ENCODE measurements at regions not wholly inside any gene's neighbourhood (a gene's known extent, or its start where the extent isn't known, plus 50 kb on each side); places are given as distances from the start of the nearest gene placed in this dataset.

DNA sequence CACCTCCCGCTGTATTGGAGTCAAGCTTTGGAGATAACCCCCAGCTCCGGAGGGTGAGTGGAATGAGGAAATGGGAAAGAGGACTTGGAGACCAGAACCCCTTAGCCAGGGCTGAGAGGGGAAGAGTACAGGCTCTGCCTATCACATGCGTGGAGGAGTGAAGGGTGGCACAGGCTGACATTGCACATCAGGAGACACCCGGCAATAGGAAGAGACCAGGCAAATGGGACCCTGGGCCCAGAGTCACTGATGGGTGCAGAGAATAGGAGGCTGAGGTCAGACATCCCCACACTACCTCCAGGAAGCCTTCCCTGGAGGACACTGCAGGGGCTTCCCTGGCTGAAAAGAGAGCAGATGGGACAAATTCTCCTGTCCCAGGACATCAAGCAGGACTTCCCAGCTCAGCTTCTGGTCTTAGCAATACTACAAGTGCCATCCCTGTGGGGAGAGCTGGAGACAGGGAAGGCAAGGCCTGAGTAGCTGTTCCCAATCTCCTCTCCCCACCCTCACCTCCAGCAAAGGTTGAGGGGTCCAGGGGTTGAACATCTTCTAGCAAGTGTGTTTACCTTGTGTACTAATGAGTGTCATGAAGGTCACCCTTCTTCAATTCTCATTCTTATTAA, 160.7 kb downstream of the BUD13 start:
- WGBS (ENCODE audit: insufficient coverage) = no CpG with 5 or more reads among the region's 4 CpGs
- no peaks in the 10 kb centered on the region for H3K4me1 Mint-ChIP-seq
- Histone ChIP-seq H3K4me1 (ENCODE audit: control insufficient read depth in 1 of 2, insufficient read depth in 2 of 2, low read length in 2 of 2) (no peaks in the 10 kb centered on the region), H3K27me3 (ENCODE audit: control insufficient read depth in 2 of 2, insufficient read depth in 2 of 2, low read length in 2 of 2) (no peaks in the 10 kb centered on the region), H3K9ac (ENCODE audit: insufficient read depth, low read length, poor library complexity, severe bottlenecking) (no peak overlapping the region), H4K20me1 (ENCODE audit: insufficient read depth, low read length) (no peaks in the 10 kb centered on the region), H3K4me3 (replicated peaks in 1 of 3; ENCODE audit: low read depth in 2 of 3, low read length in 3 of 3) (no peak overlapping the region), H3K27ac (ENCODE audit: low read depth in 1 of 2, low read length in 2 of 2) (no peak overlapping the region), H3K36me3 (replicated peaks in 1 of 2; ENCODE audit: control insufficient read depth in 1 of 2, insufficient read depth in 2 of 2, low read length in 2 of 2) (no peaks in the 10 kb centered on the region), H2AFZ (ENCODE audit: insufficient read depth, low read depth, low read length, poor library complexity, severe bottlenecking) (no peak overlapping the region), H3K4me2 (replicated peaks; ENCODE audit: extremely low read depth, low read length, poor library complexity, severe bottlenecking) (no peak overlapping the region), H3K9me3 (replicated peaks in 1 of 2; ENCODE audit: control insufficient read depth in 1 of 2, insufficient read depth in 1 of 2, low read length in 2 of 2) (no peaks in the 10 kb centered on the region), H3K79me2 (ENCODE audit: insufficient read depth, low read length) (no peaks in the 10 kb centered on the region)
- intact Hi-C loops (cut with micrococcal nuclease) = no loop called here
- TF ChIP-seq, protein P1, sequence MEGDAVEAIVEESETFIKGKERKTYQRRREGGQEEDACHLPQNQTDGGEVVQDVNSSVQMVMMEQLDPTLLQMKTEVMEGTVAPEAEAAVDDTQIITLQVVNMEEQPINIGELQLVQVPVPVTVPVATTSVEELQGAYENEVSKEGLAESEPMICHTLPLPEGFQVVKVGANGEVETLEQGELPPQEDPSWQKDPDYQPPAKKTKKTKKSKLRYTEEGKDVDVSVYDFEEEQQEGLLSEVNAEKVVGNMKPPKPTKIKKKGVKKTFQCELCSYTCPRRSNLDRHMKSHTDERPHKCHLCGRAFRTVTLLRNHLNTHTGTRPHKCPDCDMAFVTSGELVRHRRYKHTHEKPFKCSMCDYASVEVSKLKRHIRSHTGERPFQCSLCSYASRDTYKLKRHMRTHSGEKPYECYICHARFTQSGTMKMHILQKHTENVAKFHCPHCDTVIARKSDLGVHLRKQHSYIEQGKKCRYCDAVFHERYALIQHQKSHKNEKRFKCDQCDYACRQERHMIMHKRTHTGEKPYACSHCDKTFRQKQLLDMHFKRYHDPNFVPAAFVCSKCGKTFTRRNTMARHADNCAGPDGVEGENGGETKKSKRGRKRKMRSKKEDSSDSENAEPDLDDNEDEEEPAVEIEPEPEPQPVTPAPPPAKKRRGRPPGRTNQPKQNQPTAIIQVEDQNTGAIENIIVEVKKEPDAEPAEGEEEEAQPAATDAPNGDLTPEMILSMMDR (IDR thresholded peaks at IDR 0.05) = no peak
- no peaks in the 10 kb centered on the region for H3K36me3 Mint-ChIP-seq
- H3K27ac Mint-ChIP-seq = no peak overlapping the region
- peaks cover 1 to 4% (median 2%) of the 10 kb centered on the region in 3 donors for H3K27me3 Mint-ChIP-seq (ENCODE audit: low read depth in 3 of 3)
- DNase-seq = no peak
- no peaks in the 10 kb centered on the region for H3K9me3 Mint-ChIP-seq
- peak overlapping the region in 1 of 2 donors; percentile 38 for H3K4me3 Mint-ChIP-seq

DNA sequence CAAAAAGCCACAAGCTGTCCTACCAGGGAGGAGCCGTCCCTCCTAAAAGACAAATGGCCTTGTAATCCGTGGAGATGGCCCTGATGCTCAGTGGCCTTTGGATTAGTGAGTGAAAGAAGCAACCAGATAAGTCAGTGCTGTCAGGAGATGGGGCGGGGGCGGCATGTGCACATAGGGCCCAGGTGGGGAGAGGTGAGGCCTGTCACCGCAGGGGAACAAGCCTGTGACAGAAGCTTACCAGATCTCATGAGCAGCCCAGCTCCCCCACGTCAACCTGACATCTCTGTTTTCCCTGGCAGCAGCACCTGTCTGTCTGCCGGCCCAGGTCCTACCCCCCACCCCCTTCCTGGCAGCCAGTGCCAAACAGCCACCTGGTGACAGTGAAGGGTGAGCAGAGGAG, 162.6 kb downstream of the BUD13 start:
- Histone ChIP-seq H4K20me1 (ENCODE audit: insufficient read depth, low read length) (no peaks in the 10 kb centered on the region), H3K4me1 (ENCODE audit: control insufficient read depth in 1 of 2, insufficient read depth in 2 of 2, low read length in 2 of 2) (no peaks in the 10 kb centered on the region), H3K36me3 (replicated peaks in 1 of 2; ENCODE audit: control insufficient read depth in 1 of 2, insufficient read depth in 2 of 2, low read length in 2 of 2) (no peaks in the 10 kb centered on the region), H3K9ac (ENCODE audit: insufficient read depth, low read length, poor library complexity, severe bottlenecking) (no peak overlapping the region), H3K27me3 (ENCODE audit: control insufficient read depth in 2 of 2, insufficient read depth in 2 of 2, low read length in 2 of 2) (no peaks in the 10 kb centered on the region), H3K4me3 (replicated peaks in 1 of 3; ENCODE audit: low read depth in 2 of 3, low read length in 3 of 3) (no peak overlapping the region), H3K4me2 (replicated peaks; ENCODE audit: extremely low read depth, low read length, poor library complexity, severe bottlenecking) (no peak overlapping the region), H3K79me2 (ENCODE audit: insufficient read depth, low read length) (no peaks in the 10 kb centered on the region), H3K9me3 (replicated peaks in 1 of 2; ENCODE audit: control insufficient read depth in 1 of 2, insufficient read depth in 1 of 2, low read length in 2 of 2) (no peaks in the 10 kb centered on the region), H3K27ac (ENCODE audit: low read depth in 1 of 2, low read length in 2 of 2) (no peak overlapping the region), H2AFZ (ENCODE audit: insufficient read depth, low read depth, low read length, poor library complexity, severe bottlenecking) (no peak overlapping the region)
- peaks cover 0 to 6% (median 2%) of the 10 kb centered on the region in 3 donors for H3K27me3 Mint-ChIP-seq (ENCODE audit: low read depth in 3 of 3)
- H3K27ac Mint-ChIP-seq = no peak overlapping the region
- no peak overlapping the region for H3K4me3 Mint-ChIP-seq
- no peaks in the 10 kb centered on the region for H3K9me3 Mint-ChIP-seq
- H3K4me1 Mint-ChIP-seq = no peaks in the 10 kb centered on the region
- H3K36me3 Mint-ChIP-seq = no peaks in the 10 kb centered on the region
- intact Hi-C loops (cut with micrococcal nuclease) = no loop called here
- WGBS (ENCODE audit: insufficient coverage) = 88% methylated on average over 4 of the region's 7 CpGs
- DNase-seq = no peak
- TF ChIP-seq, protein P1 (IDR thresholded peaks at IDR 0.05) = no peak

Measured in CD14-positive monocyte (primary cell).